ENCODE measurements at regions not wholly inside any gene's neighbourhood (a gene's known extent, or its start where the extent isn't known, plus 50 kb on each side); places are given as distances from the start of the nearest gene placed in this dataset.

- TF ChIP-seq, protein P1, sequence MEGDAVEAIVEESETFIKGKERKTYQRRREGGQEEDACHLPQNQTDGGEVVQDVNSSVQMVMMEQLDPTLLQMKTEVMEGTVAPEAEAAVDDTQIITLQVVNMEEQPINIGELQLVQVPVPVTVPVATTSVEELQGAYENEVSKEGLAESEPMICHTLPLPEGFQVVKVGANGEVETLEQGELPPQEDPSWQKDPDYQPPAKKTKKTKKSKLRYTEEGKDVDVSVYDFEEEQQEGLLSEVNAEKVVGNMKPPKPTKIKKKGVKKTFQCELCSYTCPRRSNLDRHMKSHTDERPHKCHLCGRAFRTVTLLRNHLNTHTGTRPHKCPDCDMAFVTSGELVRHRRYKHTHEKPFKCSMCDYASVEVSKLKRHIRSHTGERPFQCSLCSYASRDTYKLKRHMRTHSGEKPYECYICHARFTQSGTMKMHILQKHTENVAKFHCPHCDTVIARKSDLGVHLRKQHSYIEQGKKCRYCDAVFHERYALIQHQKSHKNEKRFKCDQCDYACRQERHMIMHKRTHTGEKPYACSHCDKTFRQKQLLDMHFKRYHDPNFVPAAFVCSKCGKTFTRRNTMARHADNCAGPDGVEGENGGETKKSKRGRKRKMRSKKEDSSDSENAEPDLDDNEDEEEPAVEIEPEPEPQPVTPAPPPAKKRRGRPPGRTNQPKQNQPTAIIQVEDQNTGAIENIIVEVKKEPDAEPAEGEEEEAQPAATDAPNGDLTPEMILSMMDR (IDR thresholded peaks at IDR 0.05; ENCODE audit: low read depth, low read length) = no peak
- Histone ChIP-seq H3K36me3 (no peaks in the 10 kb centered on the region), H3K4me3 (ENCODE audit: low read depth, low read length) (no peak overlapping the region), H3K27ac (no peak overlapping the region), H3K9me3 (ENCODE audit: severe bottlenecking) (no peaks in the 10 kb centered on the region), H3K27me3 (ENCODE audit: insufficient read depth, low read depth, severe bottlenecking) (no peaks in the 10 kb centered on the region)
- no peak for DNase-seq
Observed at GRCh38 chr15:88748651-88749050, 54.6 kb upstream of the ACAN start.

- TF ChIP-seq, protein P1 (IDR thresholded peaks at IDR 0.05; ENCODE audit: low read depth, low read length) = no peak
- no peaks in the 10 kb centered on the region for H3K9me3 ChIP-seq (ENCODE audit: severe bottlenecking)
- no peak overlapping the region for H3K27ac ChIP-seq
- H3K36me3 ChIP-seq = no peaks in the 10 kb centered on the region
- no peak overlapping the region for H3K4me3 ChIP-seq (ENCODE audit: low read depth, low read length)
- no peak for DNase-seq
- no peaks in the 10 kb centered on the region for H3K27me3 ChIP-seq (ENCODE audit: insufficient read depth, low read depth, severe bottlenecking)
Observed at GRCh38 chr15:88749699-88750098, 53.5 kb upstream of the ACAN start.

DNA sequence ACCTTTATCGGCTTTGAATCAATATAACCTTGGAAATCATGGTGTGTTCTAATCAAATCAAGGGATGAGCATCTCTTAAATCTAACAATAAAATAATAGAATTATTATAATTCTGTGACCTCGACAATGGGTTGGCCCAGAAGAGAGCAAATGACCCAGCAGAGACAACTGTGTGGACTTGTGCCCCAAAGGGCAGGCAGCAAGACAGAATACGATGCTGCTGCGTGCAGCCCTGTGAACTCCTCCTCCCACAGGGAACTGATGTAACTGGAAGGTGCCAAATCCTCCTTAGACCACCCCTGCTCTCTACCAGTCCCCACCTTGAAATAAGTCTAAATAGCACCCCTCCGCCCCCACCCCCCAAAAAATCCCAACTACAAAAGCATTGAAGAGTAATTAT, 50.7 kb upstream of the ACAN start:
- Histone ChIP-seq H3K36me3 (no peaks in the 10 kb centered on the region), H3K27ac (no peak overlapping the region), H3K4me3 (ENCODE audit: low read depth, low read length) (no peak overlapping the region), H3K27me3 (ENCODE audit: insufficient read depth, low read depth, severe bottlenecking) (no peaks in the 10 kb centered on the region), H3K9me3 (ENCODE audit: severe bottlenecking) (no peaks in the 10 kb centered on the region)
- TF ChIP-seq, protein P1 (IDR thresholded peaks at IDR 0.05; ENCODE audit: low read depth, low read length) = no peak
- no peak for DNase-seq

DNA sequence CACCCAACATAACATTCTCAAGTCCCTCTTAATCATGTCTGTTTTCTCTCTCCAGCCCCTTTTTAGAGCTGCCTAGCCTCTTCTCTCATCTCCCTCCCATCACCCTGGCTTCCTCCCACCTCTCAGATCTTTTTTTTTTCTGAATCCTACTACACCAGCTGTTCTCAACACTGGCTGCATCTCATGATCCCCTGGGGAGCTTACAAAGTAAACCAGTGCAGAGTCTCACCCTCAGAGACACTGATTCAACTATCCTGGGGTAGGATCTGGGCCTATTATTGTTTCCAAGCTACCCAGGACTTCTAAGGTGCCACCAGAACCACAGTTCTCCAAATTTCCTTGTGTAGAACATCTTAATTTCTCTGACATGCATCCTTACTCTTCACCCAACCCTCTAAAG, 50.3 kb upstream of the ACAN start:
- H3K27me3 ChIP-seq (ENCODE audit: insufficient read depth, low read depth, severe bottlenecking) = no peaks in the 10 kb centered on the region
- no peaks in the 10 kb centered on the region for H3K9me3 ChIP-seq (ENCODE audit: severe bottlenecking)
- DNase-seq = peak; percentile 13
- H3K4me3 ChIP-seq (ENCODE audit: low read depth, low read length) = no peak overlapping the region
- no peak overlapping the region for H3K27ac ChIP-seq
- H3K36me3 ChIP-seq = no peaks in the 10 kb centered on the region
- TF ChIP-seq, protein P1 (IDR thresholded peaks at IDR 0.05; ENCODE audit: low read depth, low read length) = no peak
